ENCODE measurements at regions not wholly inside any gene's neighbourhood (a gene's known extent, or its start where the extent isn't known, plus 50 kb on each side); places are given as distances from the start of the nearest gene placed in this dataset.

DNA sequence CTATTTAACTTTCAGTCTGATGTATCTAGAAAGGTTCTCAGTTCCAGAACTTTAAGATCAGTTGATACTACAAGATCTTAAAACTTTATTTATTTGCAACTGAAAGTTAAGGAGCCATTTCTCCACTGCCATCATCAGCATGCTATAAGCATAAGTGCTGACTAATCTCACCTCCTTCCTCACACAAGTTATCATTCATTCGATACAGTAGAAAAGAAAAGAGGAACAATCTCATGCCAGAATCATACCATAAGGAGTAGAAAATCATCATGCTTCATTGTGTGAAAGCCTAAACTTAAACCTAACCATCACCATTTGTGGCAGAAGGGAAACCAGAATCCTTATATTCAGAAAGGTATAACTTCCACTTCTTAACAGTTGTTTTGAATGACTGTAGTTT is 176.6 kb upstream of the NRXN1 start:
- no peaks in the 10 kb centered on the region for H3K79me2 ChIP-seq (ENCODE audit: low read length)
- DNase-seq, result no peak
- TF ChIP-seq EZH2 (optimal IDR thresholded peaks at IDR 0.05; ENCODE audit: low read depth, low read length) (no peak), EZH2phosphoT487 (IDR thresholded peaks at IDR 0.05; ENCODE audit: low read length) (no peak)
- TF ChIP-seq, protein P1, sequence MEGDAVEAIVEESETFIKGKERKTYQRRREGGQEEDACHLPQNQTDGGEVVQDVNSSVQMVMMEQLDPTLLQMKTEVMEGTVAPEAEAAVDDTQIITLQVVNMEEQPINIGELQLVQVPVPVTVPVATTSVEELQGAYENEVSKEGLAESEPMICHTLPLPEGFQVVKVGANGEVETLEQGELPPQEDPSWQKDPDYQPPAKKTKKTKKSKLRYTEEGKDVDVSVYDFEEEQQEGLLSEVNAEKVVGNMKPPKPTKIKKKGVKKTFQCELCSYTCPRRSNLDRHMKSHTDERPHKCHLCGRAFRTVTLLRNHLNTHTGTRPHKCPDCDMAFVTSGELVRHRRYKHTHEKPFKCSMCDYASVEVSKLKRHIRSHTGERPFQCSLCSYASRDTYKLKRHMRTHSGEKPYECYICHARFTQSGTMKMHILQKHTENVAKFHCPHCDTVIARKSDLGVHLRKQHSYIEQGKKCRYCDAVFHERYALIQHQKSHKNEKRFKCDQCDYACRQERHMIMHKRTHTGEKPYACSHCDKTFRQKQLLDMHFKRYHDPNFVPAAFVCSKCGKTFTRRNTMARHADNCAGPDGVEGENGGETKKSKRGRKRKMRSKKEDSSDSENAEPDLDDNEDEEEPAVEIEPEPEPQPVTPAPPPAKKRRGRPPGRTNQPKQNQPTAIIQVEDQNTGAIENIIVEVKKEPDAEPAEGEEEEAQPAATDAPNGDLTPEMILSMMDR (IDR thresholded peaks at IDR 0.05; ENCODE audit: low read length), result no peak
- no peaks in the 10 kb centered on the region for H3K36me3 ChIP-seq (replicated peaks; ENCODE audit: insufficient read depth, low read length)
- H2AFZ ChIP-seq (ENCODE audit: low read length), result no peak overlapping the region
- H3K9me2 ChIP-seq (replicated peaks; ENCODE audit: insufficient read depth, low read length), result no peaks in the 10 kb centered on the region
- no peak overlapping the region for H3K27ac ChIP-seq (ENCODE audit: low read length)
- H3K9ac ChIP-seq (ENCODE audit: low read length), result no peak overlapping the region
- no peaks in the 10 kb centered on the region for H3K9me3 ChIP-seq (replicated peaks; ENCODE audit: insufficient read depth, low read length)
- H3F3A ChIP-seq (ENCODE audit: insufficient read depth, low read length), result no peaks in the 10 kb centered on the region
- no peak overlapping the region for H3K4me2 ChIP-seq (ENCODE audit: low read depth, low read length)
- no peaks in the 10 kb centered on the region for H3K27me3 ChIP-seq (replicated peaks; ENCODE audit: insufficient read depth, low read length)
- no peak overlapping the region for H3K4me3 ChIP-seq (ENCODE audit: low read length)
- H4K20me1 ChIP-seq (ENCODE audit: insufficient read depth, low read length), result no peaks in the 10 kb centered on the region
- H3K4me1 ChIP-seq (ENCODE audit: low read length), result no peaks in the 10 kb centered on the region

DNA sequence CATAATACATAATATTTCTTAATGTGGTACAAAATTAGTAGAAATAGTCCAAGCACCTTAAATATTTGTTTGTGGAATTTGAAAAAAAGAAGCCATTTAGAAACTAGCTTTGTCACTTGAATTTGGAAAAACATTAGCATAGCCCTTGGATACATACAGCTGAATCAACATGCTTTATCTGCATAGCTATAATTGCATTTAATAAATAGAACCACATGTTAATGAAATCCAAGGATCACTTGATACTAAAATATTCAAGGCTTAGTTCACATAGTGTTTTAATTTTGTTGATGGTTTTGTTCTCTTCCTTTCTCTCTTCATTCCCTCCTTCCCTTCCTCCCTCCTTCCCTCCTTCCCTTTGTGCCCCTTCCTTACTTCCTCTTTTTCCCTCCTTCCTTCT is 169.4 kb upstream of the NRXN1 start:
- no peak for TF ChIP-seq EZH2 (optimal IDR thresholded peaks at IDR 0.05; ENCODE audit: low read depth, low read length)
- TF ChIP-seq EZH2phosphoT487 (IDR thresholded peaks at IDR 0.05; ENCODE audit: low read length), result no peak
- TF ChIP-seq, protein P1 (IDR thresholded peaks at IDR 0.05; ENCODE audit: low read length), result no peak
- no peaks in the 10 kb centered on the region for H3K36me3 ChIP-seq (replicated peaks; ENCODE audit: insufficient read depth, low read length)
- H3K4me3 ChIP-seq (ENCODE audit: low read length), result no peak overlapping the region
- DNase-seq, result no peak
- H3K9me3 ChIP-seq (replicated peaks; ENCODE audit: insufficient read depth, low read length), result no peaks in the 10 kb centered on the region; the same call in 1 of the 2 replicates
- H2AFZ ChIP-seq (ENCODE audit: low read length), result no peak overlapping the region
- no peaks in the 10 kb centered on the region for H3K27me3 ChIP-seq (replicated peaks; ENCODE audit: insufficient read depth, low read length)
- no peaks in the 10 kb centered on the region for H3F3A ChIP-seq (ENCODE audit: insufficient read depth, low read length)
- H3K4me2 ChIP-seq (ENCODE audit: low read depth, low read length), result no peak overlapping the region
- H3K79me2 ChIP-seq (ENCODE audit: low read length), result no peaks in the 10 kb centered on the region
- H3K9me2 ChIP-seq (replicated peaks; ENCODE audit: insufficient read depth, low read length), result no peaks in the 10 kb centered on the region
- H3K27ac ChIP-seq (ENCODE audit: low read length), result no peak overlapping the region
- no peaks in the 10 kb centered on the region for H3K4me1 ChIP-seq (ENCODE audit: low read length)
- H3K9ac ChIP-seq (ENCODE audit: low read length), result no peak overlapping the region
- H4K20me1 ChIP-seq (ENCODE audit: insufficient read depth, low read length), result no peaks in the 10 kb centered on the region

DNA sequence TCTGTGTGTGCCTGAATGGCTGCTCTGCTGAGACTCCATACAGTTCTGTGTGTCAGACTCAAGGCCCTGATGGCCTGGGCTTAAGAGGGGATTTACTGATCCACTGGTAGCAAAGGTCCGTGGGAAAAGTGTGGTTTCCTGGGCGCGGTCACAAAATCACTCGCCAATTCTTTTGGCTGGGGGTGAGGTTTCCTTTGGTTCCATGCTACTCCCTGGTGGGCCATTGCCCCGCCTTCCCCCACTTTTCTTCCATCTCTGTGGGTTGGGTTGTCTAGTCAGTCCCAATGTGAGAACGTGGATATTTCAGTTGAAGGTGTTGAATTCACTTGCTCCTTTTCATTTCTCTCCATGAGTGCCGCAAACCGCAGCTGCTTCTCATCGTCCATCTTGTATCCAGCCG is 162.7 kb upstream of the NRXN1 start:
- H3K27me3 ChIP-seq (replicated peaks; ENCODE audit: insufficient read depth, low read length), result no peaks in the 10 kb centered on the region
- H3K79me2 ChIP-seq (ENCODE audit: low read length), result no peaks in the 10 kb centered on the region
- no peaks in the 10 kb centered on the region for H3K9me3 ChIP-seq (replicated peaks; ENCODE audit: insufficient read depth, low read length)
- H3K9ac ChIP-seq (ENCODE audit: low read length), result no peak overlapping the region
- no peak overlapping the region for H3K4me3 ChIP-seq (ENCODE audit: low read length)
- TF ChIP-seq EZH2phosphoT487 (IDR thresholded peaks at IDR 0.05; ENCODE audit: low read length) (no peak), EZH2 (optimal IDR thresholded peaks at IDR 0.05; ENCODE audit: low read depth, low read length) (no peak)
- TF ChIP-seq, protein P1 (IDR thresholded peaks at IDR 0.05; ENCODE audit: low read length), result no peak
- no peak overlapping the region for H2AFZ ChIP-seq (ENCODE audit: low read length)
- H3K36me3 ChIP-seq (replicated peaks; ENCODE audit: insufficient read depth, low read length), result no peaks in the 10 kb centered on the region
- no peak for DNase-seq
- no peaks in the 10 kb centered on the region for H4K20me1 ChIP-seq (ENCODE audit: insufficient read depth, low read length)
- H3K4me2 ChIP-seq (ENCODE audit: low read depth, low read length), result no peak overlapping the region
- H3K9me2 ChIP-seq (replicated peaks; ENCODE audit: insufficient read depth, low read length), result no peaks in the 10 kb centered on the region
- H3F3A ChIP-seq (ENCODE audit: insufficient read depth, low read length), result no peaks in the 10 kb centered on the region
- H3K27ac ChIP-seq (ENCODE audit: low read length), result no peak overlapping the region
- no peaks in the 10 kb centered on the region for H3K4me1 ChIP-seq (ENCODE audit: low read length)
